Uterus (tissue), 3 donors: ENCODE measurements at regions not wholly inside any gene's neighbourhood (a gene's known extent, or its start where the extent isn't known, plus 50 kb on each side); places are given as distances from the start of the nearest gene placed in this dataset.

Source experiments
- DNase-seq, 2 donors: peaks; one replicate each; pipeline ENCODE4 v3.0.0-alpha.2; 2019 to 2020
- H3K27ac ChIP-seq, 2 donors: fragments of 200-600 bp; sonication (generic); 1 replicate in 1 of 2; 2 replicates in 1 of 2; pipeline ENCODE4 v1.5.1; 2016 to 2018
- H3K27me3 ChIP-seq, 2 donors: fragments of 200-600 bp; sonication (generic); one replicate each; pipeline ENCODE4 v1.5.1; 2018 to 2019; ENCODE audit warnings: control low read depth in 1 of 2
- H3K36me3 ChIP-seq, 2 donors: fragments of 200-600 bp; sonication (generic); one replicate each; pipeline ENCODE4 v1.5.1; 2019; ENCODE audit warnings: control low read depth in 1 of 2
- H3K4me1 ChIP-seq, 2 donors: fragments of 200-600 bp; sonication (generic); one replicate each; pipeline ENCODE4 v1.5.1; 2018 to 2019; ENCODE audit warnings: control low read depth in 1 of 2
- H3K4me3 ChIP-seq, 2 donors: fragments of 200-600 bp; sonication (generic); 1 replicate in 1 of 2; 2 replicates in 1 of 2; pipeline ENCODE4 v1.5.1; 2018 to 2019; ENCODE audit warnings: mild to moderate bottlenecking in 1 of 2
- H3K9me3 ChIP-seq, 2 donors: fragments of 200-600 bp; sonication (generic); one replicate each; pipeline ENCODE4 v1.5.1; 2019; ENCODE audit warnings: control low read depth in 1 of 2
- POLR2A ChIP-seq, 2 donors: fragments of 450-650 bp; IDR thresholded peaks; one replicate each; pipeline ENCODE4 v1.6.1; 2016; ENCODE audit warnings: antibody characterized with exemption in 2 of 2, mild to moderate bottlenecking in 1 of 2, moderate library complexity in 1 of 2
- intact Hi-C: fragments of 100-400 bp; cut with DNase I; formaldehyde crosslinking; loops from one replicate; pipeline ENCODE4 v1.15.1; 2023; ENCODE audit warnings: low total_unique reads
- TF ChIP-seq, protein P1 (sequence below), 4 experiments: fragments of 200-600 bp in 2 of 4; fragments of 450-650 bp in 2 of 4; sonication (generic) in 2 of 4; IDR thresholded peaks; one replicate each; pipeline ENCODE4 v1.5.1; 2016 to 2019; ENCODE audit warnings: antibody characterized with exemption in 4 of 4, mild to moderate bottlenecking in 2 of 4, moderate library complexity in 1 of 4
- donor health status: DM: yes; HTN: yes; CAD: no.

DNA sequence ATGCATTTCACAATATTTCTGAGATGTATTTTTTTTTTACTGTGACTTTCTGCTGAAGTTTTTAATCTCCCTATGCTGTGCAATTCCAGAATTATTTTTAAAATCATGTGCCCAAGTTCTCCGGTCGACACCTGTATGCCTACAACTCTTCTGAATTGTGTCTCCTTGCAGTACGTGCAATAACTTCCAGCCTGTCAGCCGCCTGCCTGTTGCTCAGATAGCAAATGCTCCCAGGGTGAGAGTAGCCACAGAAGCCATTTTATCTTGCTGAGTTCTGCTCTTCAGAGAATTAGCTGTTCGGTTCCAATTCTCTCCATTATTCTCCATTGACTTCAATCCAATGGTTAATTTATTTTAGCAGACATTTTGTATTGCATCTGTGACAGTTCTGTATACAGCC is 188.3 kb downstream of the CDC14C start:
- H3K4me1 ChIP-seq, result no peaks in the 10 kb centered on the region

DNA sequence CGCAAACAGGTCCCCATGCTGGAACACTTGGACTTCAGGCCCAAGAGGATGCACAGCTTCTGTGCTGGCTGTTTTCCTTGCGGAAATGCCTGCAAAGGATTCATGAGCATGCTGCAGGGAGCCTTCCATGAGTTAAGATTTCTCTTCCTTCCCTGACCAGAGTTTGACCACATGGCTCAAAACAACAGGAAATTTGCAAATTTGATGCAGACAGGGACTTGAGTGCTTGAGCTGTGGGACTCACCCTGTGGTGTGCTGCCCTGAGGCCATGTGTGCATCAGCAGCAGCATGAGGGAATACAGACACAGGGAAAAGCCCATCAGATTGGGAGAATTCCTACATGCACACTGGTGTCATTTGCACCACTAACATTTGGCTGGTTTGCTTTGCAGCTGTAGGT is 195.4 kb downstream of the CDC14C start:
- TF ChIP-seq, protein P1, sequence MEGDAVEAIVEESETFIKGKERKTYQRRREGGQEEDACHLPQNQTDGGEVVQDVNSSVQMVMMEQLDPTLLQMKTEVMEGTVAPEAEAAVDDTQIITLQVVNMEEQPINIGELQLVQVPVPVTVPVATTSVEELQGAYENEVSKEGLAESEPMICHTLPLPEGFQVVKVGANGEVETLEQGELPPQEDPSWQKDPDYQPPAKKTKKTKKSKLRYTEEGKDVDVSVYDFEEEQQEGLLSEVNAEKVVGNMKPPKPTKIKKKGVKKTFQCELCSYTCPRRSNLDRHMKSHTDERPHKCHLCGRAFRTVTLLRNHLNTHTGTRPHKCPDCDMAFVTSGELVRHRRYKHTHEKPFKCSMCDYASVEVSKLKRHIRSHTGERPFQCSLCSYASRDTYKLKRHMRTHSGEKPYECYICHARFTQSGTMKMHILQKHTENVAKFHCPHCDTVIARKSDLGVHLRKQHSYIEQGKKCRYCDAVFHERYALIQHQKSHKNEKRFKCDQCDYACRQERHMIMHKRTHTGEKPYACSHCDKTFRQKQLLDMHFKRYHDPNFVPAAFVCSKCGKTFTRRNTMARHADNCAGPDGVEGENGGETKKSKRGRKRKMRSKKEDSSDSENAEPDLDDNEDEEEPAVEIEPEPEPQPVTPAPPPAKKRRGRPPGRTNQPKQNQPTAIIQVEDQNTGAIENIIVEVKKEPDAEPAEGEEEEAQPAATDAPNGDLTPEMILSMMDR (IDR thresholded peaks at IDR 0.05), result no peak
- TF ChIP-seq POLR2A (IDR thresholded peaks at IDR 0.05), result no peak
- intact Hi-C loops, result no loop called here
- H3K4me3 ChIP-seq, result no peak overlapping the region
- no peaks in the 10 kb centered on the region for H3K27me3 ChIP-seq
- H3K27ac ChIP-seq, result no peak overlapping the region
- DNase-seq, result no peak
- H3K9me3 ChIP-seq, result no peaks in the 10 kb centered on the region
- H3K36me3 ChIP-seq, result no peaks in the 10 kb centered on the region
- no peaks in the 10 kb centered on the region for H3K4me1 ChIP-seq

More for the DNA sequence above, 188.3 kb downstream of the CDC14C start:
- intact Hi-C loops, result no loop called here
- Histone ChIP-seq H3K27ac (no peak overlapping the region), H3K9me3 (no peaks in the 10 kb centered on the region), H3K27me3 (no peaks in the 10 kb centered on the region), H3K36me3 (no peaks in the 10 kb centered on the region), H3K4me3 (no peak overlapping the region)
- no peak for DNase-seq
- TF ChIP-seq, protein P1 (IDR thresholded peaks at IDR 0.05), result no peak
- TF ChIP-seq POLR2A (IDR thresholded peaks at IDR 0.05), result no peak

DNA sequence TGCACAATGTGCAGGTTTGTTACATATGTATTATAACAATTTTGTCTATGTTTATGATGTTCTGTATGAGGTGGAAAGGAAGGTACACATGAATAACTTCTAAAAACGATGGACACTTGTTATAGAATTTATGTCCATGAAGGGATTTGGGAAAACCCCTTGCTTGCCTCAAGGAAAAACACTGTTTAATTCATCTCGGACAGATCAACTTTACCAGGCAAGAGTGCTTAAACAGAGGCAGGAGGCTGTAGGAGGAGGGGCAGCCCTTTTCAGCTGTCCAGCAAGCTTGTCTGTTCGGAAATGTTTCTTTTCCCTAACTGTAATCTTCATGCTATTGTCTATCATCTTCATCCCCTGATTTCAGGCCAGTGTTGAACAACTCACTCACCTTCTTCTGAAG is 200.9 kb downstream of the CDC14C start:
- H3K9me3 ChIP-seq, result no peaks in the 10 kb centered on the region
- no peak for TF ChIP-seq POLR2A (IDR thresholded peaks at IDR 0.05)
- TF ChIP-seq, protein P1 (IDR thresholded peaks at IDR 0.05), result no peak
- H3K4me1 ChIP-seq, result no peaks in the 10 kb centered on the region
- no peak overlapping the region for H3K27ac ChIP-seq
- DNase-seq, result no peak
- intact Hi-C loops, result no loop called here
- H3K4me3 ChIP-seq, result no peak overlapping the region
- H3K27me3 ChIP-seq, result no peaks in the 10 kb centered on the region
- H3K36me3 ChIP-seq, result no peaks in the 10 kb centered on the region

DNA sequence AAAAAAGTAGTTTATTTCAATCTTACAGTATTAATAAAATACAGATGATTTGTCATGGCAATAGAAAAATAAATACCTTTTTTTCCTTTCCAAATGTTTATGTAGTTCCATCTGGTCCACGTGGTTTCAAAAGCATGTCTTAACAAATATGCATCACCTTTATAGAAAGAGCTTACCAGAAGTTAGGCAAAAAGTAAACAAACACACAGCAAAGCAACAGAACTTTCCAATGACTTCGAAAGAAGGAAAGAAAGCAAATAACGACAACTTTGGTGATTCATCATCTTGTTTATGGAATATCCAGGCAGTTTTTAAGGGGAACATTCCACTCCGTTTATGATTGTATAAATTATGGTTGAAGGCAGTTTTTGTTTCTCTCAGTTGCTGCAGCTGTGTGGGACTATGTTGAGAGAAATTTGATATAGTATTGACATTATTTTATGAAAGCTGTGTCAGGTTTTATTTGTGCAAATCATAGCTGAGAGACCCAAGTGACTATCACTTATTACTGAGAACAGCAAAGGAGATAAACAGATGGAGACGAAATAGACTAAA is 203.1 kb downstream of the CDC14C start:
- intact Hi-C loops, result no loop called here
- Histone ChIP-seq H3K4me1 (no peaks in the 10 kb centered on the region), H3K36me3 (no peaks in the 10 kb centered on the region), H3K4me3 (no peak overlapping the region), H3K27me3 (no peaks in the 10 kb centered on the region), H3K27ac (no peak overlapping the region), H3K9me3 (no peaks in the 10 kb centered on the region)
- TF ChIP-seq, protein P1 (IDR thresholded peaks at IDR 0.05), result no peak
- TF ChIP-seq POLR2A (IDR thresholded peaks at IDR 0.05), result no peak
- DNase-seq, result no peak

DNA sequence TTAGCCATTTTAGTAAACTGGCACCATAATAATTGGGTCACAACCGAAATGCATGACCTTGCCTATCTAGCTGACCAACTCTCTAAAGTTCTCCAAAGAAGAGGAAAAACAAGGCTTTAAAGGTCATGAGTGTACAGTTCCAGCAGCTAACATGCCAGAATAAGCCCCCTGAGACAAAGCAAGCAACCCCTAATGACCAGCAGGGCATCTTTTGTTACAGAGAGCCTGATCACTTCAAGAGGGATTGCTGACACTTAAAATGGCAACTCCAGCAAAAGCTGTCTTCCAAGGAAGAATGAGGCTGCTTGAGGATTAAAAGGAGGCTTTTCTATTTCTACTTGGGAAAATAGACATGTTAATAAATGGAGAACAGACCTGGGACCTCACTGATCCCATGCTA is 213.6 kb downstream of the CDC14C start:
- intact Hi-C loops, result no loop called here
- TF ChIP-seq, protein P1 (IDR thresholded peaks at IDR 0.05), result no peak
- no peak for TF ChIP-seq POLR2A (IDR thresholded peaks at IDR 0.05)
- DNase-seq, result no peak
- Histone ChIP-seq H3K4me3 (no peak overlapping the region), H3K36me3 (no peaks in the 10 kb centered on the region), H3K27me3 (no peaks in the 10 kb centered on the region), H3K9me3 (no peaks in the 10 kb centered on the region), H3K27ac (no peak overlapping the region), H3K4me1 (no peaks in the 10 kb centered on the region)
